ENCODE measurements at regions not wholly inside any gene's neighbourhood (a gene's known extent, or its start where the extent isn't known, plus 50 kb on each side); places are given as distances from the start of the nearest gene placed in this dataset.
A peak's percentile ranks its signal among the peaks of the same experiment; 100 is the strongest.

DNA sequence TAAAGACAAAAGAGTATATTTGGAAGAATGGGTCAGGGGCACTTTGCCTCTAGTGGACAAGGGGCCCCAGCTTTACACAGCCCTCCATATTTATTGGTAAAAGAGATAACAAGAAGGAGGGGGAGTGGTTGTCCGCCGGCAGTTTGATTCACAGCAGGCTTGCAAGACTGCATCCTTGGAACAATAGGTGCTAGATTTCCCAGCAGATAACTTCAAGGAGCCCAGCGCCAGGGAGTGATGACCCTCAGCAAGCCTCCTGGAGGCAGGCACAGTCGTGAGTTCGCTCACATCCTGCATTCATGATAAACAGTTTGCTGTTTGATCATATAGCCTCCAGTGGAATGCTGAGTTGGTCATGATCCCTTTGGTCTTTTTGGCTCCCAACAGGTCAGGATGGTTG, 67.8 kb upstream of the INCENP start:
- TF ChIP-seq CTCF (IDR thresholded peaks at IDR 0.05; ENCODE audit: insufficient read depth, low read depth, low read length) = no peak
- Histone ChIP-seq H3K4me3 (ENCODE audit: low read depth, low read length) (no peak overlapping the region), H3K27me3 (ENCODE audit: control insufficient read depth, insufficient read depth, low read length) (no peaks in the 10 kb centered on the region; the same call in 1 of the 2 replicates), H3K36me3 (ENCODE audit: control insufficient read depth, insufficient read depth, low read length) (no peaks in the 10 kb centered on the region)
- DNase-seq (ENCODE audit: low read depth) = no peak
- ChIA-PET POLR2A (no interaction called here), CTCF (interaction anchor here (1.6 kb wide), 1 partner anchor 15 kb away, joined by 3 read pairs; no protein-coding TSS in a partner anchor)

GRCh38 chr11:62054484-62055121, 69.2 kb upstream of the INCENP start:
- TF ChIP-seq CTCF (IDR thresholded peaks at IDR 0.05; ENCODE audit: insufficient read depth, low read depth, low read length) = peak; percentile 32; the same call in 1 of the 2 replicates
- POLR2A ChIA-PET = no interaction called here

DNA sequence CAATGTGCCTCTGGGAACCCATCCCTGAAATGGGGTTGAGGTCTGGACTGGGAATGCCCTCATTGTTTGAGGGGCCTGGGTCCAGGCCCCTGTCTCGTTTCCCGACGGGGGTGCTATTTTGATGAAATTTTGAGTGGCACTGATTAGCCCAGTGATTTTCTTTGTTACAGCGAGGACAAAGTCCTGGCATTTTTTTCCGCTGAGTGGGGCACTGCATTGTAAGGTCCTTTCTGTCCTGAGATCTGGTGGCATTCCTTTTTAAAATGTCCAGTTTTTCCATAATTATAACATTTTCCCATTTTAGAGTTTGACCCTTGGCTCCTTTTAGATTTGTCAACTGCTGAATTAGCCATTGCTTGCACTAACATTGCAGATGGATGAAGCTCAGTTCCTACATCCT, 69.7 kb upstream of the INCENP start:
- POLR2A ChIA-PET = no interaction called here
- Histone ChIP-seq H3K4me3 (ENCODE audit: low read depth, low read length) (no peak overlapping the region), H3K27me3 (ENCODE audit: control insufficient read depth, insufficient read depth, low read length) (no peaks in the 10 kb centered on the region; the same call in 1 of the 2 replicates), H3K36me3 (ENCODE audit: control insufficient read depth, insufficient read depth, low read length) (no peaks in the 10 kb centered on the region)
- no peak for TF ChIP-seq CTCF (IDR thresholded peaks at IDR 0.05; ENCODE audit: insufficient read depth, low read depth, low read length)
- DNase-seq (ENCODE audit: low read depth) = no peak
- CTCF ChIA-PET = interaction anchor here (0.8 to 1.6 kb wide), 4 partner anchors 13 to 155 kb away, joined by 3 to 5 read pairs (median 3); no protein-coding TSS in a partner anchor

More at GRCh38 chr11:62054484-62055121, 69.2 kb upstream of the INCENP start:
- CTCF ChIA-PET = interaction anchor here (0.8 to 1.6 kb wide), 4 partner anchors 14 to 156 kb away, joined by 3 to 5 read pairs (median 3); no protein-coding TSS in a partner anchor
- no peak for DNase-seq (ENCODE audit: low read depth)
- no peak overlapping the region for H3K4me3 ChIP-seq (ENCODE audit: low read depth, low read length)
- H3K36me3 ChIP-seq (ENCODE audit: control insufficient read depth, insufficient read depth, low read length) = no peaks in the 10 kb centered on the region
- no peaks in the 10 kb centered on the region; the same call in 1 of the 2 replicates for H3K27me3 ChIP-seq (ENCODE audit: control insufficient read depth, insufficient read depth, low read length)

DNA sequence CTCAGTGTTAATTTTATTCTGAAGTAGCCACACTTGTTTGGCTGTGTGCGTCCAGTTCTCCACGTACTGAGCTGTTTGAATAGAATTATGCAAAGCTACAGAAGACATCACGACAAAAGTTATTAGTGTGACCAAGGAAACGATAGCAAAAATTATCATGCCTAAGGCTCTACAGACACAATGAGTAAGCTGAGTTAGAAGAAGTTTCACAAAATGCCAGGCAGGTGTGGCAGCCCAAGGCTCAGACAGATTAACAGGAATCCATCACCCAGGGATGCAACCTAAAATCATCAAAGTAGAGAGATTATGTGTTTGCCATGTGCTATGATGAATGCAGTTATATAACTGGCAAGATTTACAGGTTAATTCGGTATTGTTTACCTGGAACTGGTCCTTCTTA, 73.1 kb upstream of the INCENP start:
- H3K27me3 ChIP-seq (ENCODE audit: control insufficient read depth, insufficient read depth, low read length) = no peaks in the 10 kb centered on the region; the same call in 1 of the 2 replicates
- TF ChIP-seq CTCF (IDR thresholded peaks at IDR 0.05; ENCODE audit: insufficient read depth, low read depth, low read length) = no peak
- ChIA-PET CTCF (interaction anchor here (1.0 to 1.7 kb wide), 3 partner anchors 10 to 83 kb away, joined by 3 to 6 read pairs (median 4); no protein-coding TSS in a partner anchor), POLR2A (no interaction called here)
- no peak overlapping the region for H3K4me3 ChIP-seq (ENCODE audit: low read depth, low read length)
- no peak for DNase-seq (ENCODE audit: low read depth)
- no peaks in the 10 kb centered on the region for H3K36me3 ChIP-seq (ENCODE audit: control insufficient read depth, insufficient read depth, low read length)

- no peaks in the 10 kb centered on the region for H3K36me3 ChIP-seq (ENCODE audit: control insufficient read depth, insufficient read depth, low read length)
- ChIA-PET CTCF (no interaction called here), POLR2A (no interaction called here)
- H3K27me3 ChIP-seq (ENCODE audit: control insufficient read depth, insufficient read depth, low read length) = no peaks in the 10 kb centered on the region; the same call in 1 of the 2 replicates
- peak; percentile 30 for DNase-seq (ENCODE audit: low read depth)
- H3K4me3 ChIP-seq (ENCODE audit: low read depth, low read length) = no peak overlapping the region
- no peak for TF ChIP-seq CTCF (IDR thresholded peaks at IDR 0.05; ENCODE audit: insufficient read depth, low read depth, low read length)
These were observed 75.7 kb upstream of the INCENP start for GRCh38 chr11:62048100-62048499.

All from BJ (cell line).